B cell (primary cell): ENCODE measurements at regions not wholly inside any gene's neighbourhood (a gene's known extent, or its start where the extent isn't known, plus 50 kb on each side); places are given as distances from the start of the nearest gene placed in this dataset.

Experiments
- CTCF ChIP-seq: fragments of 200-600 bp; IDR thresholded peaks from one replicate; pipeline ENCODE4 v1.8.0; 2022; ENCODE audit warnings: antibody characterized with exemption, mild to moderate bottlenecking
- EZH2 ChIP-seq: IDR thresholded peaks from 2 replicates; pipeline ENCODE4 v1.6.1; 2012; ENCODE audit warnings: borderline replicate concordance, low read depth, mild to moderate bottlenecking, moderate library complexity, low read length; ENCODE audit not compliant: insufficient read depth, poor library complexity, severe bottlenecking

GRCh38 chr2:222040333-222040732, 258.5 kb downstream of the PAX3 start:
- TF ChIP-seq CTCF = no peak
- no peak for TF ChIP-seq EZH2
